Islet of Langerhans (tissue), 1 donor: ENCODE measurements at regions not wholly inside any gene's neighbourhood (a gene's known extent, or its start where the extent isn't known, plus 50 kb on each side); places are given as distances from the start of the nearest gene placed in this dataset.

Source experiments
- FAIRE-seq: peaks from one replicate; lab custom pipeline; 2011; peaks lifted over from hg19 to GRCh38; lab: Jason Lieb, UNC

GRCh38 chr10:78481842-78482241 is 448.2 kb downstream of the RPS24 start:
- no peak for FAIRE-seq

- FAIRE-seq, result no peak
Observed at GRCh38 chr10:78483641-78484040, 450.0 kb downstream of the RPS24 start.

- FAIRE-seq, result no peak
Observed at GRCh38 chr10:78489034-78489433, 455.4 kb downstream of the RPS24 start.

- FAIRE-seq, result no peak
Observed at GRCh38 chr10:78491812-78492211, 458.1 kb downstream of the RPS24 start.

- no peak for FAIRE-seq
Observed at GRCh38 chr10:78492424-78492823, 458.8 kb downstream of the RPS24 start.

GRCh38 chr10:78494179-78494578 is 460.5 kb downstream of the RPS24 start:
- peak; percentile 30 for FAIRE-seq

GRCh38 chr10:78502210-78502936 is 468.7 kb downstream of the RPS24 start:
- FAIRE-seq, result no peak

GRCh38 chr10:78504181-78504580 is 470.5 kb downstream of the RPS24 start:
- FAIRE-seq, result no peak

- no peak for FAIRE-seq
Observed at GRCh38 chr10:78505657-78506056, 472.0 kb downstream of the RPS24 start.

- no peak for FAIRE-seq
Observed at GRCh38 chr10:78506614-78507013, 473.0 kb downstream of the RPS24 start.

GRCh38 chr10:78507510-78508160 is 474.0 kb downstream of the RPS24 start:
- no peak for FAIRE-seq

GRCh38 chr10:78508955-78509748 is 475.5 kb downstream of the RPS24 start:
- FAIRE-seq, result no peak

- FAIRE-seq, result no peak
Observed at GRCh38 chr10:78510566-78511323, 477.1 kb downstream of the RPS24 start.

- FAIRE-seq, result no peak
Observed at GRCh38 chr10:78511324-78512204, 477.9 kb downstream of the RPS24 start.

- no peak for FAIRE-seq
Observed at GRCh38 chr10:78512205-78512550, 478.5 kb downstream of the RPS24 start.

GRCh38 chr10:78513330-78513729 is 479.7 kb downstream of the RPS24 start:
- no peak for FAIRE-seq

- no peak for FAIRE-seq
Observed at GRCh38 chr10:78513986-78514385, 480.3 kb downstream of the RPS24 start.

GRCh38 chr10:78514459-78514858 is 480.8 kb downstream of the RPS24 start:
- no peak for FAIRE-seq

GRCh38 chr10:78515038-78515872 is 481.6 kb downstream of the RPS24 start:
- FAIRE-seq, result no peak

- no peak for FAIRE-seq
Observed at GRCh38 chr10:78515873-78516153, 482.1 kb downstream of the RPS24 start.

- FAIRE-seq, result no peak
Observed at GRCh38 chr10:78516236-78516635, 482.6 kb downstream of the RPS24 start.
